SK-N-SH (cell line): ENCODE measurements at regions not wholly inside any gene's neighbourhood (a gene's known extent, or its start where the extent isn't known, plus 50 kb on each side); places are given as distances from the start of the nearest gene placed in this dataset.

Experiments used
- CTCF ChIA-PET: fragments of 300-600, 350-600 bp; formaldehyde crosslinking; extraction: SDS; loops from one replicate; lab custom pipeline; 2021; lab: Yijun Ruan, JAX
- POLR2A ChIA-PET: fragments of 350-600 bp; sonication (Branson Sonifier 250); formaldehyde crosslinking; extraction: SDS; loops from one replicate; lab custom pipeline; 2020; ENCODE audit warnings: antibody characterized with exemption, inconsistent platforms; lab: Yijun Ruan, JAX
- DNase-seq: peaks from one replicate; pipeline ENCODE4 v3.0.0; 2012
- H2AFZ ChIP-seq: fragments of 200-600 bp; sonication (generic); 2 replicates; pipeline ENCODE4 v1.8.1; 2016; ENCODE audit warnings: antibody characterized with exemption, mild to moderate bottlenecking, low read depth
- H3F3A ChIP-seq: fragments of 200-600 bp; sonication (generic); replicated peaks from 2 replicates; pipeline ENCODE3; 2016; ENCODE audit warnings: antibody characterized with exemption, mild to moderate bottlenecking; ENCODE audit not compliant: insufficient read depth
- H3K27ac ChIP-seq, 2 experiments: fragments of 200-500 bp in 1 of 2; fragments of 200-600 bp in 1 of 2; sonication (Bioruptor generic) in 1 of 2; sonication (generic), shearing (Covaris generic) in 1 of 2; 2 replicates each; pipeline versions ENCODE4 v1.5.1 to v1.6.1; 2014 to 2016; ENCODE audit warnings: low read depth in 2 of 2, inconsistent platforms in 1 of 2, low read length in 1 of 2, mild to moderate bottlenecking in 1 of 2, mixed read lengths in 1 of 2
- H3K27me3 ChIP-seq: fragments of 200-600 bp; sonication (generic), shearing (Covaris generic); 2 replicates; pipeline ENCODE4 v1.6.1; 2016; ENCODE audit warnings: mixed run types; ENCODE audit not compliant: insufficient read depth
- H3K36me3 ChIP-seq, 2 experiments: fragments of 200-500 bp in 1 of 2; fragments of 200-600 bp in 1 of 2; sonication (Bioruptor generic) in 1 of 2; sonication (generic) in 1 of 2; replicated peaks in 1 of 2; 2 replicates each; pipeline versions ENCODE3 to v1.5.1; 2014 to 2016; ENCODE audit warnings: low read length in 1 of 2, mild to moderate bottlenecking in 1 of 2; ENCODE audit not compliant: insufficient read depth in 2 of 2, control insufficient read depth in 1 of 2
- H3K4me1 ChIP-seq, 2 experiments: fragments of 200-500 bp in 1 of 2; fragments of 200-600 bp in 1 of 2; sonication (Bioruptor generic) in 1 of 2; sonication (generic), shearing (Covaris generic) in 1 of 2; 2 replicates each; pipeline versions ENCODE4 v1.5.1 to v1.6.1; 2014 to 2016; ENCODE audit warnings: low read depth in 1 of 2, low read length in 1 of 2, mixed run types in 1 of 2; ENCODE audit not compliant: insufficient read depth in 2 of 2, control insufficient read depth in 1 of 2
- H3K4me2 ChIP-seq: fragments of 200-600 bp; sonication (generic), shearing (Covaris generic); 2 replicates; pipeline ENCODE4 v1.6.1; 2017; ENCODE audit warnings: mixed run types
- H3K4me3 ChIP-seq, 2 experiments: fragments of 200-500 bp in 1 of 2; fragments of 200-600 bp in 1 of 2; sonication (Bioruptor generic) in 1 of 2; sonication (generic), shearing (Covaris generic) in 1 of 2; 2 replicates each; pipeline versions ENCODE4 v1.5.1 to v1.8.1; 2014 to 2016; ENCODE audit warnings: low read depth in 2 of 2, inconsistent platforms in 1 of 2, low read length in 1 of 2, mild to moderate bottlenecking in 1 of 2, mixed read lengths in 1 of 2, moderate library complexity in 1 of 2
- H3K79me2 ChIP-seq: fragments of 200-600 bp; sonication (generic); 2 replicates; pipeline ENCODE4 v1.8.1; 2017; ENCODE audit warnings: mild to moderate bottlenecking; ENCODE audit not compliant: insufficient read depth
- H3K9ac ChIP-seq: fragments of 200-600 bp; sonication (generic); 2 replicates; pipeline ENCODE4 v1.6.1; 2017; ENCODE audit warnings: mixed run types
- H3K9me2 ChIP-seq: fragments of 200-600 bp; sonication (generic); 2 replicates; pipeline ENCODE4 v1.6.1; 2017; ENCODE audit warnings: mixed run types
- H3K9me3 ChIP-seq: fragments of 200-600 bp; sonication (generic); 2 replicates; pipeline ENCODE4 v1.6.1; 2017; ENCODE audit warnings: mixed run types, mild to moderate bottlenecking, moderate library complexity
- H4K20me1 ChIP-seq: fragments of 200-600 bp; sonication (generic); 2 replicates; pipeline ENCODE4 v1.6.1; 2017; ENCODE audit warnings: mild to moderate bottlenecking, mixed run types; ENCODE audit not compliant: insufficient read depth
- CTCF ChIP-seq: fragments of 200-600 bp; sonication (generic); IDR thresholded peaks from 2 replicates; pipeline ENCODE4 v1.6.1; 2017; ENCODE audit warnings: antibody characterized with exemption, mild to moderate bottlenecking, moderate library complexity
- EP300 ChIP-seq, 2 experiments: IDR thresholded peaks; 2 replicates each; pipeline versions ENCODE4 v1.4.0 to v1.6.1; 2012; ENCODE audit warnings: borderline replicate concordance in 1 of 2, low read depth in 1 of 2, low read length in 1 of 2
- EZH2phosphoT487 ChIP-seq: fragments of 200-600 bp; sonication (generic); IDR thresholded peaks from 2 replicates; pipeline ENCODE4 v1.6.1; 2017; ENCODE audit warnings: low read depth, mixed run types, mild to moderate bottlenecking, antibody characterized with exemption, moderate library complexity, borderline replicate concordance
- FOSL2 ChIP-seq: IDR thresholded peaks from 2 replicates; pipeline ENCODE4 v1.4.0; 2012; ENCODE audit warnings: low read depth, mild to moderate bottlenecking, moderate library complexity, borderline replicate concordance
- FOXJ3 ChIP-seq: sonication (generic); formaldehyde crosslinking; IDR thresholded peaks from 2 replicates; pipeline ENCODE4 v1.5.1; 2020; ENCODE audit warnings: mild to moderate bottlenecking, missing genetic modification reagents
- FOXM1 ChIP-seq: IDR thresholded peaks from 2 replicates; pipeline ENCODE4 v1.4.0; 2012; ENCODE audit warnings: low read depth, mild to moderate bottlenecking
- GABPA ChIP-seq: IDR thresholded peaks from 2 replicates; pipeline ENCODE4 v1.4.0; 2012; ENCODE audit warnings: low read depth, mild to moderate bottlenecking
- IRF3 ChIP-seq: fragments of 150-350 bp; IDR thresholded peaks from 2 replicates; pipeline ENCODE4 v1.6.1; 2016; ENCODE audit warnings: mild to moderate bottlenecking, low read depth, low read length
- MAX ChIP-seq: IDR thresholded peaks from 2 replicates; pipeline ENCODE4 v1.4.0; 2012; ENCODE audit warnings: low read depth
- MEF2A ChIP-seq: IDR thresholded peaks from 2 replicates; pipeline ENCODE4 v1.4.0; 2012; ENCODE audit warnings: low read depth, borderline replicate concordance
- NFIC ChIP-seq: IDR thresholded peaks from 2 replicates; pipeline ENCODE4 v1.4.0; 2012; ENCODE audit warnings: borderline replicate concordance
- POLR2AphosphoS5 ChIP-seq: IDR thresholded peaks from 2 replicates; pipeline ENCODE4 v1.6.1; 2012; ENCODE audit warnings: low read depth, low read length
- RAD21 ChIP-seq: IDR thresholded peaks from 2 replicates; pipeline ENCODE4 v1.6.1; 2012; ENCODE audit warnings: mild to moderate bottlenecking, low read length
- RFX5 ChIP-seq: IDR thresholded peaks from 2 replicates; pipeline ENCODE4 v1.6.1; 2012; ENCODE audit warnings: mild to moderate bottlenecking, improper control_type of control experiment, low read length
- RXRA ChIP-seq: IDR thresholded peaks from 2 replicates; pipeline ENCODE4 v1.4.0; 2012; ENCODE audit warnings: low read depth, mild to moderate bottlenecking, borderline replicate concordance
- SIN3A ChIP-seq: IDR thresholded peaks from 2 replicates; pipeline ENCODE4 v1.6.1; 2012; ENCODE audit warnings: low read depth, mild to moderate bottlenecking, low read length, moderate library complexity, borderline replicate concordance
- SMC3 ChIP-seq: IDR thresholded peaks from 2 replicates; pipeline ENCODE4 v1.6.1; 2012; ENCODE audit warnings: low read depth, low read length, improper control_type of control experiment
- TAF1 ChIP-seq: IDR thresholded peaks from 2 replicates; pipeline ENCODE4 v1.6.1; 2012; ENCODE audit warnings: low read depth, mild to moderate bottlenecking, low read length, moderate library complexity, borderline replicate concordance
- TEAD4 ChIP-seq: IDR thresholded peaks from 2 replicates; pipeline ENCODE4 v1.4.0; 2012; ENCODE audit warnings: mild to moderate bottlenecking, borderline replicate concordance; ENCODE audit not compliant: insufficient read depth
- ZBTB33 ChIP-seq: IDR thresholded peaks from 2 replicates; pipeline ENCODE4 v1.4.0; 2012; ENCODE audit warnings: low read depth, borderline replicate concordance
- WGBS: methylation state at CpG from one replicate; pipeline ENCODE4 v1.1.6; 2017; ENCODE audit warnings: low lambda C conversion rate; 5-methylcytosine and 5-hydroxymethylcytosine counted together

- Histone ChIP-seq H3K27ac (no peak overlapping the region), H3K9me2 (no peaks in the 10 kb centered on the region), H3K36me3 (no peaks in the 10 kb centered on the region), H3F3A (no peaks in the 10 kb centered on the region), H3K9me3 (no peaks in the 10 kb centered on the region), H3K4me1 (no peaks in the 10 kb centered on the region), H3K79me2 (no peaks in the 10 kb centered on the region), H2AFZ (no peak overlapping the region), H4K20me1 (no peaks in the 10 kb centered on the region), H3K4me2 (no peak overlapping the region), H3K27me3 (no peaks in the 10 kb centered on the region), H3K9ac (no peak overlapping the region), H3K4me3 (no peak overlapping the region)
- no peak for TF ChIP-seq FOXJ3 (CRISPR knock-in tag)
- 77% methylated on average over 5 of the region's 5 CpGs for WGBS
- CTCF ChIA-PET = no interaction called here
- POLR2A ChIA-PET = no interaction called here
- no peak for DNase-seq
Observed at GRCh38 chr21:27806281-27806680, 839.4 kb upstream of the ADAMTS5 start.

- TF ChIP-seq RAD21 (no peak), EP300 (IDR thresholded peaks at IDR 0.05; ENCODE audit: borderline replicate concordance in 1 of 2, low read depth in 1 of 2, low read length in 1 of 2) (no peak), IRF3 (no peak), TEAD4 (no peak), RXRA (no peak), GABPA (no peak), MEF2A (no peak), FOSL2 (no peak), MAX (no peak), SIN3A (no peak), RFX5 (no peak), SMC3 (no peak), EZH2phosphoT487 (no peak), ZBTB33 (no peak), FOXM1 (no peak), TAF1 (no peak), NFIC (no peak), CTCF (no peak), POLR2AphosphoS5 (no peak)
- Histone ChIP-seq H3K79me2 (no peaks in the 10 kb centered on the region), H3K4me1 (no peaks in the 10 kb centered on the region), H2AFZ (no peak overlapping the region), H3K4me2 (no peak overlapping the region), H4K20me1 (no peaks in the 10 kb centered on the region), H3K36me3 (no peaks in the 10 kb centered on the region), H3K4me3 (no peak overlapping the region), H3K9me2 (no peaks in the 10 kb centered on the region), H3F3A (no peaks in the 10 kb centered on the region), H3K27ac (no peak overlapping the region), H3K27me3 (no peaks in the 10 kb centered on the region), H3K9ac (no peak overlapping the region), H3K9me3 (no peaks in the 10 kb centered on the region)
- ChIA-PET POLR2A (no interaction called here), CTCF (no interaction called here)
- no peak for DNase-seq
Observed at GRCh38 chr21:27805696-27806095, 838.8 kb upstream of the ADAMTS5 start.
